ENCODE measurements at regions not wholly inside any gene's neighbourhood (a gene's known extent, or its start where the extent isn't known, plus 50 kb on each side); places are given as distances from the start of the nearest gene placed in this dataset.
"Not testable (repeated sequence)": the region's sequence is repeated elsewhere in the genome, so short reads cannot be mapped to it uniquely, and the experiment has no call there.

DNA sequence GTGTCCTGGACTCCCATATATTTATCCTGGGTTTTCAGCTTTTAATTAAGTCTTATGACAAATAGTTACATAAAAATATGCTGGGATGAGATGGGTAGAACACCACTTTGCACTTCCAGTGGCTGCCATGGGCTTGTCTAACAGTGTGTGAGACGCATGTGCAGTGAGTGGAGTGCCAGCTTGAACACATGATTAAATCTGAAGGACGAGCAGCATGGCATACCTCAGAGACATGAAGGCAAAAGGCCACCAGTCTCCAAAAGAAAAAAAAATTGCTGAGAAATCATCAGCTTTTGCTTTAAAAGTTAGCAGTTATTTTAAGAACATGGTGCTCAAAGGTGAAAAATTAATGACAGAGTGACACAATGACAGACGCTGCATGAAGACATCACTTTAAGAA, 139.0 kb upstream of the ADCY1 start:
- intact Hi-C loops (cut with DNase I): no loop called here
- no peak for DNase-seq (ENCODE audit: low spot score)

DNA sequence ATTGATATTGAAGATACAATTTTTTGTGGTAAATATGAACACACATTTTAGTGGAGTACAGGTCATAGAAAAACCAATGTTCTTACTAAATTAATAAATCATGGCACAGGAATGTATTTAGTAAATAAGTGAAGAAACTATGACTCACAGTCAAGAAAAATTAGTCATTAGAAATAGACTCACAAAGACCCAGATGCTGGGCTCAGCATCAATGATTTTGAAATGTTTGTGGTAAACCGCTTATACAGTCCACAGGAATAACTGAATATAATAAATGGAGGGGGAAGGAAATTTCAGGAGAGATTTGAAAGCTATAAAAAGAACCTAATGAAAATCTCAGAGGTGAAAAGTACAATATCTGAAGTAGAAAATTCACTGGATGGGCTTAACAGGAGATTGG, 138.3 kb upstream of the ADCY1 start:
- DNase-seq (ENCODE audit: low spot score): no peak
- intact Hi-C loops (cut with DNase I): no loop called here

DNA sequence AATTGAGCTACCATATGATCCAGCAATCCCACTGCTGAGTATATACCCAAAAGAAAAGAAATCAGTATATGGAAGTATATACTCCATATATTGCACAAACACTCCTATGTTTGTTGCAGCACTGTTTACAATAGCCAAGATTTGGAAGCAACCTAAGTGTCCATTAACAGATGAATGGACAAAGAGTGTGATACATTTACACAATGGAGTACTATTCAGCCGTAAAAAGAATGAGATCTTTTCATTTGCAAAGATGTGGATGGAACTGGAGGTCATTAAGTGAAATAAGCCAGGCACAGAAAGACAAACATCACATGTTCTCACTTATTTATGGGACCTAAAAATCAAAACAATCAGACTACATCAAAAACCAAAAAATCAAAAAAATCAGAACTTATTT, 133.4 kb upstream of the ADCY1 start:
- intact Hi-C loops (cut with DNase I): not testable (repeated sequence)

DNA sequence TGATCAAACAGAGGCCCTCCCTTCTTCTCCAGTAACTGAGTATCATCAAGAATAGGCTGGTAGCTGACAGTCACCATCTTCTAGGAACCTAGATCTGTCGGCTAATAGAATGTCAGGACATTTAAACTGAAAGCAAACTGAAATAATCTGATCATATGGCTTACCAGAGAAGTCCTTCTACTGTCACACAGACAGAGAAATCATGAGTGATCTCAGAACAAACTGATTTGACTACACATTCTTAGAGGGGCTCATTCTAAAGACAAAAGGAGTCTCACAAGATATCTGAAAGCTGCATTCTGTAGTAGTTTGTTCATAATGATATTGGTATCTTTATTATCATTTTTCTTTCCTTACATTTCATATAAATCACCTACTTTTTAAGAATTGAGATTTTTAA, 130.9 kb upstream of the ADCY1 start:
- intact Hi-C loops (cut with DNase I): no loop called here
- no peak for DNase-seq (ENCODE audit: low spot score)

More for the DNA sequence above, 133.4 kb upstream of the ADCY1 start:
- DNase-seq (ENCODE audit: low spot score): not testable (repeated sequence)

DNA sequence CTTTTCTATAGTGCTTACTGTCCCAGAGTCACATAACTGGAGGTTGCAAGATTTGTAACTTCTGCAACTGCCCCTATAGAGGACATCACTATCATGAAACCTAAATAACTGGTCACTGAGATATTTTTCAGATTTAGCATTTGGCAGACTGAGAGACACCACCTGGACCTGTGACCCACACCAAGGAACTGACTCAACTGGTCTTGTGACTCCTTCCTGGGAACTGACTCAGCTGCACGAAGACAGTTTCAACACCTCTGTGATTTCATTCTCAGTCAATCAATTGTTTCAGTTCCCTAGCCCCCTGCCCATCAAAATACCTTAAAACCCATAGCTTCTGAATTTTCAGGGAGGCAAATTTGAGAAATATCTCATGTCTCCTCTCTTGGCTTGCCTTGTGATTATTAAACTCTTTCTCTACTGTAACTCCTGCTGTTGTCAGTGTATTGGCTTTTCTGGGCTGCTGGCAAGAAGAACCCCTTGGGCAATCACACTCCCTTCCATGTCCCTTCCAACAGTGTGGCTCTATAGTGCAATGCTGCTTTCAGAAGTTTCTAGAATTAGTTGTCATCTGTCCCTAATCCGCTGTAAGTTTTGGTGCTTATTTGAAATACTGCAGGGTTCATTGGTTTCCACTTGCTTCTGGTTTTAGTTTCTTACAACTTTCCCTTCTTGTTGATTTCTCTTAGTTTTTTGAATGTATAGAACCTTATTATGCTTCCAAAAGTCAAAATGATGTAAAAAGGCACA, 127.8 kb upstream of the ADCY1 start:
- DNase-seq (ENCODE audit: low spot score): no peak
- intact Hi-C loops (cut with DNase I): no loop called here

DNA sequence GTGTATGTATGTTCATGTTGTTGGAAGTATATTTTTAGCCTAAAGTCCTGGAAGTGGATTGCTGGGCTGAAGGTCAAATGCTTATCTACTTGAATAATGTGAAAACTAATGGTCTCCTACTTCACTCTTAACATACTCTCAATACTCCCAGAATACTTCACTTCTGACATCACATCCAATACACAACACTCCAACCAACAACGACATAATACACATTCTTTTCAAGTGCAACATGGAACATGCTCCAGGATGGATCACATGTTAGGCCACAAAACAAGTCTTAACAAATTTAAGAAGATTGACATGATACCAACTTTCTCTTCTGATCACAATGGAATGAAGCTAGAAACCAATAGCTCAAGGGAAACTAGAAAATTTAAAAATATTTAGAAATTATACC, 126.9 kb upstream of the ADCY1 start:
- no peak for DNase-seq (ENCODE audit: low spot score)
- intact Hi-C loops (cut with DNase I): no loop called here

DNA sequence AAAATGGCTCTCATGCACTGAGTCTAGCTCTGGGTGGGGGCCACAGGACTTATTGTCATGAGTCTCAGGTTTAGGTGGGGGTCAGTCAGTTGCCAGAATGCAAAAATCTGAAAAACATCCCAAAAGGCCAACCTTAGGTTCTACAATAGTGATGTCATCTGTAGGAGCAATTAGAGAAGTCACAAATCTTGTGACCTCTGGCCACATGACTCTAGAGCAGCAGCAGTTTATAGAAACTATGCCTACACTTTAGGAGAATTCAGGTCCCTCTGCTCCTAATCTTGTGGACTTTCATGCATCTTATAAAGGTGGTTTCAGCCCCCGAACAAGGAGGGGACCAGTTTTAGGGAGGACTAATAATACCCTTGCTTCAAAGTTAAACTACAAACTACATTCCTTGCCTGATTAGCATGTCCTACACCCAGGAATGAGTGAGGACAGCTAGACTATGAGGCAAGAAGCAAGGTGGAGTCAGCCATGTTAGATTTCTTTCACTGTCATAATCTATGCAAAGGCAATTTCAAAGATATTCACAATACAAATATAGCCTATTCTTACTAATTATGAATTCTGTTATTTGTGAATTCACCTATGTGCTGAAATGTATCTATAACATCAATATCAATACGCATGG, 123.5 kb upstream of the ADCY1 start:
- no peak for DNase-seq (ENCODE audit: low spot score)
- intact Hi-C loops (cut with DNase I): no loop called here

DNA sequence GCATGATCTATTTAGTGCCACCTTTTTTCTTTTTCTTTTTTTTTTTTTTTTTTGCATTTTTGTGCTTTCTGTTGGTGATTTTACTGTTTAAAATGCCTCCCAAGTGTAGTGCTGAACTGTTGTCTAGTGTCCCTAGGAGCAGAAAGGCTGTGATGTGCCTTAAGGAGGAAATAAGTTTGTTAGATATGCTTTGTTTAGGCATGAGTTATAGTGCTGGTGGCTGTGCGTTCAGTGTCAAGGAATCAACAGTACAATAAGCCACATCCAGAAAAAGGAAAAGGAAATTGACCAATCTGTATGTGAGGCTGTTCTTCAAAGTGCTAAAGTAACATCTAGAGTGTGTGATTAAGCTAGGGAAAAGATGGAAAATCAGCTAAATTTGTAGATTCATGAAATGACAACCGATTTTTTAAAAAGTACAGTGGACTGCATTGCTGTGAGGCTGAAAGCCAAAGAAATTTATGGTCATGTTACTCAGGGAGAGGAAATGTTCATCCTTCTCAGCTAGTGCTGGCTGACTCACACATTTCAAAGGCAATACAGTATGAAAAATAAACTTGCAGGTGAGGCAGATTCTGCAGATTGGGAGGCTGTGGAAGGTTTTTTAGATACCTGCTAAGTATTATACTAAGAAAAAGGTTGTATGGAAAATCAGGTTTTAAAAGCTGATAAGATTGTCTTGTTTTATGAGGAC, 122.7 kb upstream of the ADCY1 start:
- no peak for DNase-seq (ENCODE audit: low spot score)
- intact Hi-C loops (cut with DNase I): no loop called here

DNA sequence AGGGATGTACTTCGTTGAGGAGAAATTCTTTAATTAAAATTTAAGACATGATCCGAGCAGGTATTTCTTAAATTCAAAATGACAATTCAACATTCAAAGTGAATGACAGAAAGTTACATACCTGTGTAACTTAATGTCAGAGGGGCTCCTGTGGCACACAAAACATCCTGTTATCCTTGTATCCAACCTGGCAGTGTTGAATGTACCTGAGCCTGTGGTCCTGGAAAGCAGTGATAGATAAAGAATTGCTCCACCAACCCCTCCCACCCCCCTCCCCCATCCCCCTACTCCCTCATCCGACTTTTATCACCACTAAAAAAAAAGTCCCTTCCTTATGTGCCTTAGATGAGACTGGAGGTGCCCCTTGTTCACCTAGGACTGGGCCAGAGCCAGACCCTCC, 119.4 kb upstream of the ADCY1 start:
- intact Hi-C loops (cut with DNase I): no loop called here

DNA sequence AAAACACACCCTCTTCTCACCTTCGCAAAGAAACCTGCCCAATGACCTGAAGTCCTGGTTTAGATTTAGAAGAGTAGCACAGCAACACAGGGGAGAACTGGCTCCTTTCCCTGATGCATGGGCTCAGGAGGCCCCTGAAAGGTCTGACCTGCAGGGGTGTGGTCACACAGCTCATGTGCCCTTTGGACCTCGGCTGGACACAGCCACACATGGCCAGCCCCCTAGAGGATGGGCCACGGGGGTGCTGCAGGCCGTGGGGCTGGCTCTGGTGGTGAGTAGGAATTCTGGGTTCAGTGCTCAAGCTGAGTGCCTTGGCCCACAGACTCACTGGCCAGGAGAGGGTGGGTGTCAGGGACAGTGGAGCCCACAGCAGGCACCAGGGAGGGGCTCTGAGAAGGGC, 118.5 kb upstream of the ADCY1 start:
- DNase-seq (ENCODE audit: low spot score): no peak
- intact Hi-C loops (cut with DNase I): no loop called here

More for the DNA sequence above, 119.4 kb upstream of the ADCY1 start:
- no peak for DNase-seq (ENCODE audit: low spot score)

DNA sequence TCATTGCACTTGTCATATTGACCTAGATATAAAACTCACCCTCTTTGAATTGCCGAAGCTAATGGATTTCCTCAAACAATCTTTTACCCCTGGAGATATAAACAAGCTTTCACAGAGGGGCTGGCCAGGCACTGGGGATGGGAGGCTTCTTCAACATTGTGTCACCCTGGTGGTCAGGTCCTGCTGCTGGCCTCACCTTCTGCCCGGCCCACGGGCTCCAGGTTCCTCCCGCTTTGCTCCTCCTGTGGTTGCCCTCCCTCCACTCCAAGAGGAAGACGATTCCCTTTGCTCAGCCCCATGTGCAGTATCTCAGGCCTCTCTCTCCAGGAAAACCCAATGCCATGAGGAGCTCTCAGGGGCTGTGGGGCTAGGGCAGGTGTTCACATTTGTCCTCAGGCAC, 118.1 kb upstream of the ADCY1 start:
- intact Hi-C loops (cut with DNase I): no loop called here
- DNase-seq (ENCODE audit: low spot score): no peak

DNA sequence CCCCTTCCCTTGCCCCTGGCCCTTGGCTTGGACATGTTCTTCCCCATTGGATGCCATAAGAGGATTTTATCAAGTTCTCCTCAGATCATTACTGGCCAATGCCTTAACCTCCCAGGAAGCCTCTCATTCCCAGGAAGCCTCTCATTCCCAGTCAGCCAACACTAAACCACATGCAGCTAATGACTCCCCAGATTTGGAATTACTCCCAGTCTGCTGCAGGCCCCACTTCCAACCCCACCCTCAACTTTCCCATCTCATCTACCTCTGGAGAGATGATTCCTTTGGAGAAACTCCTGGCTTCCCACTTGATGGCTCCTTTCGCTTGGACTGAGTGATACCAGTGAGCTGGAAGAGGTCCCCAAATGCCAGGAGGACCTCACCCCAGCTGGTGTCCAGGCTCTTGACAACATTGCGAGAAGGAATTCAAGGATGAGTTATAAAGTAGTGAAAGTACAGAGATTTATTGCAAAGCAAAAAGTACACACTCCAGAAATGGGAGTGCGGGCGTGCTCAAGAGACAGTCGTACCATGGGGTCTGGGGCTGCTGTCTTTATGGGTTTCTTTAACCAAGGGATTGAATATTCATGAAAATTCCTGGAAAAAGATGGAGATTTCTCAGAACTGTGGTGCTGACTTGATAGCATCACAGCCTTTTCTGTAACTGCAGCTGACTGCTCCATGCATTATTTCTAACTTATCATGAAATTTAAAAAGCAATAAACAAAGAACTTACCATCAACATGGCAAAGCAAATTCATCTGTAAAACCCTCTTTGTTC, 117.2 kb upstream of the ADCY1 start:
- no peak for DNase-seq (ENCODE audit: low spot score)
- intact Hi-C loops (cut with DNase I): no loop called here

DNA sequence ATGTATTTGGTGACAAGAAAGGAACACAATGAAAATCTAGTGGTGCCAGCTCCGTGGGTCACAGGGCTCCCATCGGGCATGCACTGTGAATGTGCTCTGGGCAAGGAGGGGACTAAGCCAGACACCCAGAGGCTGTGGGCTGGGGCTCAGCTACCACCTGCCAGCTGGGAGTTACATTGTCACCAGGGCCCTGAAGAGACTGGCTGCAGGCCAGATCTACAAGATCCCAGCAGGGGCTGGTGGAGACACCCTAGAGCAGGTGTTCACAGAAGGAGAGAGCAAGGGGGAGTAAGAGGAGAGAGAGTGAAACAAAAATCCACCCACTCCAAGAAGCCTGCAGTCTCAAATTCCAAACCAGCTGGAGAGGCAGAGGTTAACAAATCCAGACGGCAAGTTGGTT, 116.6 kb upstream of the ADCY1 start:
- no peak for DNase-seq (ENCODE audit: low spot score)

DNA sequence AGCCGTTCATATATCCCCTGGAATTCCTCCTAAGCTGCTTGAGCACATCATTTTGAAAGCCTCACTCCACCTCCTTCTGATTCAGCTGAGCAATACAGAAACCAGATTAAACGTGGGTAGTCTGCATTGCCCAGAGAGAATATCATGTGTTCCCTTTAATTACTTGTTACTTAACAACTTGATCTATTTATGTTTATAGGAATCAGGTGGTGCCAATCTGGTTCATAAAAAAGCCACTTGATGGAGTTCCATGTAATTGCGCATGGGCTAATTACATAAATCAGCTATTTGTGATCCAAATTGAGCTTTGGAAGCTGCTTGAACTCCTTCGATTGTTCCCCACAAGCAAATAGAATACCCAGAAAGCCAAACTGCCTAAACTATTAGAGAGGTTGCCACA, 114.7 kb upstream of the ADCY1 start:
- no peak for DNase-seq (ENCODE audit: low spot score)
- intact Hi-C loops (cut with DNase I): no loop called here

More for the DNA sequence above, 116.6 kb upstream of the ADCY1 start:
- intact Hi-C loops (cut with DNase I): no loop called here

DNA sequence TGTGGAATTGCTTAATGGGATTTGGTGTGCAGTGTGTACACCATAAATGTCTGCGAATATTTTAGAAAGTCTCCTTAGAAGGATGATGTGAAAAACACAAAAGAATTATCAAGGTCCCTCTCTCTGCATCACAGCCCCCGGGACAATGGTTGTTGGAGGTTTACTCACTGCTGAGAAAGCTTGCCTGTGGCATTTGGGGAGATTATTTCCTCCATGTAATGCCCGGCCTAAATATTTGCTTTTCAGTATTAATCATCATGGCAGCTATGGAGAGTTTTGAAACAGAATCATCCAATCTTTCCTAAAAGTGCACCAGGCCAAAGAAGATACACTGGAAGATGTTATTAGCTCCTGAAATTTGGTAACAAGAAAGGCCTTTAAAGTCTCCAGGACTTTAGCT, 113.8 kb upstream of the ADCY1 start:
- DNase-seq (ENCODE audit: low spot score): no peak
- intact Hi-C loops (cut with DNase I): no loop called here

DNA sequence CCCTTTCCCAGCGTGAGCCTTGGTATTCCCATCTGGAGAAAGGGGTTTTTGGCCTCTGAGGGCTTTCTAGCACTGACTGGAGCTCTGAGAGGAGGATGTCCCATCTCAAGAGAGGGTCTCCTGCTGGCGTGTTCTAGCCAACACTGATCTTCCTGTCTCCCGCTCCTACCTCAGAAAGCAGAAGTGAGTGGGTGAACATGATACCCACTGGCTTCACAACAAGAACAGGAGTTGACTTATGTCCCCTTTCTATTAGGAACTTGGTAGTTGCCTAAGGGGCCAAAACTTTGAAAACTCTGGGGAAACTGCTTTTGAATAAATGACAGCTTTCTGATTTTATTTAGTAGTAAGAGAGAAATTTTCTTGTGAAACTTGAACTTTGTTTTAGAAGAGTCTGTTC, 113.1 kb upstream of the ADCY1 start:
- DNase-seq (ENCODE audit: low spot score): no peak
- intact Hi-C loops (cut with DNase I): no loop called here

DNA sequence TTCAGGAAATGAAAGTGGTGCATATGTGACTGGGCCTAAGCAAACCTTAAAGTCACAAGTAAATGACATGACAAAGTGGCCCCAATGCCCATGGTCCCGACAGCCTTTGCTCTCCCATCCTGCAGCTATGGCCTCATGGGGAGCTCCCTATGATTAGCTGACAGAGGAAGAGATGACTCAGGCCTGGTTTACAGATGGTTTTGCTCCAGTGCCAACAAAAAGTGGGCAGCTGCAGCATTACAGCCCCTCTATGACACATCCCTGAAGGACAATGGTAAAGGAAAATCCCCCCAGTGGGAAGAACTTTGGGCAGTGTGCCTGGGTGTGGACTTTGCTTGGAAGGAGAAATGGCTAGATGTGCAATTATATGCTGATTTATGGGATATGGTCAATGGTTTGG, 105.1 kb upstream of the ADCY1 start:
- DNase-seq (ENCODE audit: low spot score): no peak
- intact Hi-C loops (cut with DNase I): no loop called here

DNA sequence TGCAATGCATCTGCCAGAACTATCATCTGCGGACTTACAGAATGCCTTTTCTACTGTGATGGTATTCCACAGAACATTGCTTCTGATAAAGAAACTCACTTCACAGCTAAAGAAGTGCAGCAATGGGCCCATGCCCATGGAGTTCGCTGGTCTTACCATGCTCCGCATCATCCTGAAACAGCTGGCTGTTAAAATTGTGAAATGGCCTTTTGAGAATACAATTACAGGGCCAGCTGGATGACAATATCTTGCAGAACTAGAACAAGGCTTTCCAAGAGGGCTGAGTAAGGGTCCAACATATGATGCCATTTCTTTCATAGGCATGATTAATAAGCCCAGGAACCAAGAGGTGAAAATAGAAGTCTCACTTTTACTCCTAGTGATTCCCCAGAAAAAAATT, 104.1 kb upstream of the ADCY1 start:
- DNase-seq (ENCODE audit: low spot score): no peak
- intact Hi-C loops (cut with DNase I): no loop called here

DNA sequence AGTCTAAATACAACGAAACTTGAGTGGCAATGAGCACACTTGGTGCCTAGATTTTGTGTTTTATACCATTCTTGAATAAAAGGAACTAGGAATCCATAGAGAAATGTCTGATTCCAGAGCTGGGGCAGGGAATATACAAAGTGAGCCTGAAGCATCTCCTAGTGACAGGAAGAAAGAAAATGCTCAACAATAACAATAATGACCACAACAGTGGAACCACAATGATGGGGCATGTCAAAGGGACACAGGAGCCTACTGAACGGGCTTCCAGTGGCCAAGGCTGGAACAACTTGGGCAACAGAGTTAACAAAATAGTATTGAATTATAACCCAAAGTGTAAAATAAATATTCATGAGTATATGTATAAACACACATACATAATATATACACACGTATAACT, 94.4 kb upstream of the ADCY1 start:
- DNase-seq (ENCODE audit: low spot score): no peak
- intact Hi-C loops (cut with DNase I): no loop called here

DNA sequence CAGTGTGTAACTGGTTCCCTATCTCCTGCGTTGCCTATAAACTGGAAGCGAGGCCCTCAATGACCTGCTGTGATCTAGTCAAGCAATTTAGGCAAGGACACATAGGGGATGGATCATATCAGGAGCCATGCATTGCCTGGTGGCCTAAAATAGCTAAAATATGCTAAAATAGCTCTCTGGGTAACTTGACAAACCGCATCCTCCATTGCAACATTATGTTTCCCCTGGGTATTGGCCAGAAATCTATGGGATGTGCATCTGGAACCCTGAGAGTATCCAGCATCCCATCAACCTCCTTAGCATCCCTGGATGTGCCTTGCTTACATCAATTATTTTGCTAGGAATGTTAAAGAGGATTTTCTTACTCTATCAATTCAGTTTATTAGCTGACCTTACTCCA, 91.7 kb upstream of the ADCY1 start:
- DNase-seq (ENCODE audit: low spot score): no peak
- intact Hi-C loops (cut with DNase I): no loop called here

All from posterior vena cava (tissue), 2 donors.